SK-N-SH (cell line): ENCODE measurements at regions not wholly inside any gene's neighbourhood (a gene's known extent, or its start where the extent isn't known, plus 50 kb on each side); places are given as distances from the start of the nearest gene placed in this dataset.

ENCODE experiments used
- CTCF ChIA-PET: fragments of 300-600, 350-600 bp; formaldehyde crosslinking; extraction: SDS; loops from one replicate; lab custom pipeline; 2021; lab: Yijun Ruan, JAX
- POLR2A ChIA-PET: fragments of 350-600 bp; sonication (Branson Sonifier 250); formaldehyde crosslinking; extraction: SDS; loops from one replicate; lab custom pipeline; 2020; ENCODE audit warnings: antibody characterized with exemption, inconsistent platforms; lab: Yijun Ruan, JAX
- DNase-seq: peaks from one replicate; pipeline ENCODE4 v3.0.0; 2012
- H2AFZ ChIP-seq: fragments of 200-600 bp; sonication (generic); 2 replicates; pipeline ENCODE4 v1.8.1; 2016; ENCODE audit warnings: antibody characterized with exemption, mild to moderate bottlenecking, low read depth
- H3F3A ChIP-seq: fragments of 200-600 bp; sonication (generic); replicated peaks from 2 replicates; pipeline ENCODE3; 2016; ENCODE audit warnings: antibody characterized with exemption, mild to moderate bottlenecking; ENCODE audit not compliant: insufficient read depth
- H3K27ac ChIP-seq, 2 experiments: fragments of 200-500 bp in 1 of 2; fragments of 200-600 bp in 1 of 2; sonication (Bioruptor generic) in 1 of 2; sonication (generic), shearing (Covaris generic) in 1 of 2; 2 replicates each; pipeline versions ENCODE4 v1.5.1 to v1.6.1; 2014 to 2016; ENCODE audit warnings: low read depth in 2 of 2, inconsistent platforms in 1 of 2, low read length in 1 of 2, mild to moderate bottlenecking in 1 of 2, mixed read lengths in 1 of 2
- H3K27me3 ChIP-seq: fragments of 200-600 bp; sonication (generic), shearing (Covaris generic); 2 replicates; pipeline ENCODE4 v1.6.1; 2016; ENCODE audit warnings: mixed run types; ENCODE audit not compliant: insufficient read depth
- H3K36me3 ChIP-seq, 2 experiments: fragments of 200-500 bp in 1 of 2; fragments of 200-600 bp in 1 of 2; sonication (Bioruptor generic) in 1 of 2; sonication (generic) in 1 of 2; replicated peaks in 1 of 2; 2 replicates each; pipeline versions ENCODE3 to v1.5.1; 2014 to 2016; ENCODE audit warnings: low read length in 1 of 2, mild to moderate bottlenecking in 1 of 2; ENCODE audit not compliant: insufficient read depth in 2 of 2, control insufficient read depth in 1 of 2
- H3K4me1 ChIP-seq, 2 experiments: fragments of 200-500 bp in 1 of 2; fragments of 200-600 bp in 1 of 2; sonication (Bioruptor generic) in 1 of 2; sonication (generic), shearing (Covaris generic) in 1 of 2; 2 replicates each; pipeline versions ENCODE4 v1.5.1 to v1.6.1; 2014 to 2016; ENCODE audit warnings: low read depth in 1 of 2, low read length in 1 of 2, mixed run types in 1 of 2; ENCODE audit not compliant: insufficient read depth in 2 of 2, control insufficient read depth in 1 of 2
- H3K4me2 ChIP-seq: fragments of 200-600 bp; sonication (generic), shearing (Covaris generic); 2 replicates; pipeline ENCODE4 v1.6.1; 2017; ENCODE audit warnings: mixed run types
- H3K4me3 ChIP-seq, 2 experiments: fragments of 200-500 bp in 1 of 2; fragments of 200-600 bp in 1 of 2; sonication (Bioruptor generic) in 1 of 2; sonication (generic), shearing (Covaris generic) in 1 of 2; 2 replicates each; pipeline versions ENCODE4 v1.5.1 to v1.8.1; 2014 to 2016; ENCODE audit warnings: low read depth in 2 of 2, inconsistent platforms in 1 of 2, low read length in 1 of 2, mild to moderate bottlenecking in 1 of 2, mixed read lengths in 1 of 2, moderate library complexity in 1 of 2
- H3K79me2 ChIP-seq: fragments of 200-600 bp; sonication (generic); 2 replicates; pipeline ENCODE4 v1.8.1; 2017; ENCODE audit warnings: mild to moderate bottlenecking; ENCODE audit not compliant: insufficient read depth
- H3K9ac ChIP-seq: fragments of 200-600 bp; sonication (generic); 2 replicates; pipeline ENCODE4 v1.6.1; 2017; ENCODE audit warnings: mixed run types
- H3K9me2 ChIP-seq: fragments of 200-600 bp; sonication (generic); 2 replicates; pipeline ENCODE4 v1.6.1; 2017; ENCODE audit warnings: mixed run types
- H3K9me3 ChIP-seq: fragments of 200-600 bp; sonication (generic); 2 replicates; pipeline ENCODE4 v1.6.1; 2017; ENCODE audit warnings: mixed run types, mild to moderate bottlenecking, moderate library complexity
- H4K20me1 ChIP-seq: fragments of 200-600 bp; sonication (generic); 2 replicates; pipeline ENCODE4 v1.6.1; 2017; ENCODE audit warnings: mild to moderate bottlenecking, mixed run types; ENCODE audit not compliant: insufficient read depth
- CHD2 ChIP-seq: fragments of 150-350 bp; IDR thresholded peaks from 2 replicates; pipeline ENCODE4 v1.6.1; 2018; ENCODE audit warnings: low read length; ENCODE audit not compliant: partially characterized antibody
- FOXJ3 ChIP-seq: sonication (generic); formaldehyde crosslinking; IDR thresholded peaks from 2 replicates; pipeline ENCODE4 v1.5.1; 2020; ENCODE audit warnings: mild to moderate bottlenecking, missing genetic modification reagents
- FOXM1 ChIP-seq: IDR thresholded peaks from 2 replicates; pipeline ENCODE4 v1.4.0; 2012; ENCODE audit warnings: low read depth, mild to moderate bottlenecking
- GABPA ChIP-seq: IDR thresholded peaks from 2 replicates; pipeline ENCODE4 v1.4.0; 2012; ENCODE audit warnings: low read depth, mild to moderate bottlenecking
- NFIC ChIP-seq: IDR thresholded peaks from 2 replicates; pipeline ENCODE4 v1.4.0; 2012; ENCODE audit warnings: borderline replicate concordance
- RCOR1 ChIP-seq: fragments of 150-350 bp; IDR thresholded peaks from 2 replicates; pipeline ENCODE4 v1.6.1; 2017; ENCODE audit warnings: antibody characterized with exemption, low read length
- RXRA ChIP-seq: IDR thresholded peaks from 2 replicates; pipeline ENCODE4 v1.4.0; 2012; ENCODE audit warnings: low read depth, mild to moderate bottlenecking, borderline replicate concordance
- WGBS: methylation state at CpG from one replicate; pipeline ENCODE4 v1.1.6; 2017; ENCODE audit warnings: low lambda C conversion rate; 5-methylcytosine and 5-hydroxymethylcytosine counted together
- TF ChIP-seq, protein P1 (sequence below): fragments of 200-600 bp; sonication (generic); IDR thresholded peaks from 2 replicates; pipeline ENCODE4 v1.6.1; 2017; ENCODE audit warnings: antibody characterized with exemption, mild to moderate bottlenecking, moderate library complexity
- TF ChIP-seq, protein P2 (sequence below): IDR thresholded peaks from 2 replicates; pipeline ENCODE4 v1.4.0; 2012; ENCODE audit warnings: low read depth

DNA sequence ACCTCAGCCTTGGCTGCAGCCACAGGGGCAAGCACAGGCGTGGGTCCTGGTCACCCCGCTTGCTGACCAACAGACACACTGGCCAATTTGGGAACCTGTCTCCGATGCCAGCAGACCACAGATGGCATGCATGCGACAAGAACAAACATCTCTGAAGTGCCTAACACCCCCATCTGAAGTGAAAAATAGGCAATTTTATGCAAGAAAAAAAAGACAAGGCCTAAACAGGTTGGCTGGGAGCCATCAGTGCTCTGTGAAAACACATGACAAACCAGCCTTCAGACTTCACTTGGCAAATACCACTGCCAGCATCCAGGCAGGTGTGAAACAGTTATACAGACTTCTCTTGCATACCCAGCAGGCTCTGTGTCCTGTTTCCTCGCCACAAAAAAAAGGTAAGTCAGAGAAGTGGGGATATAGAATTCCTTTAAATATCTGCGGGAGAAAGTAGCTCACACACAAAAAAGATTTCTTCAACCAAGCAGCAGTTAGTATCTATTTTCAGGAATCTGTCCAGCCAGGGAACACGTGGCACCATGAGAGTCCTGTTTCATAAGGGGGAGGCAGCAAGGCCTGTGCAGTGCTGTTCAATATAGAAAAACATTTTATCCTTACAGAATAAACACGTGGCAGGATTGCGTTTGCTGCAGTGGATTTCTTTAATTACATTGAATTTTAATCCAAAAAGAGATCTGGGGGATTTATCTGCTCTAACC is 293.4 kb upstream of the MKLN1 start:
- Histone ChIP-seq H3F3A (peaks cover 11% of the 10 kb centered on the region), H3K4me1 (peaks cover 6 to 17% of the 10 kb centered on the region in 2 experiments; a peak in 2 of 4 replicates), H3K36me3 (peaks cover 0 to 17% of the 10 kb centered on the region in 2 experiments), H3K4me2 (no peak overlapping the region), H3K27me3 (no peaks in the 10 kb centered on the region), H3K9me2 (no peaks in the 10 kb centered on the region), H2AFZ (no peak overlapping the region), H3K79me2 (peaks cover 70% of the 10 kb centered on the region), H4K20me1 (peaks cover 2% of the 10 kb centered on the region; the same call in 1 of the 2 replicates), H3K27ac (no peak overlapping the region), H3K9me3 (no peaks in the 10 kb centered on the region), H3K4me3 (no peak overlapping the region)
- 95% methylated on average over 9 of the region's 9 CpGs for WGBS
- POLR2A ChIA-PET: no interaction called here
- no peak for TF ChIP-seq FOXM1
- no peak for TF ChIP-seq GABPA
- TF ChIP-seq, protein P1, sequence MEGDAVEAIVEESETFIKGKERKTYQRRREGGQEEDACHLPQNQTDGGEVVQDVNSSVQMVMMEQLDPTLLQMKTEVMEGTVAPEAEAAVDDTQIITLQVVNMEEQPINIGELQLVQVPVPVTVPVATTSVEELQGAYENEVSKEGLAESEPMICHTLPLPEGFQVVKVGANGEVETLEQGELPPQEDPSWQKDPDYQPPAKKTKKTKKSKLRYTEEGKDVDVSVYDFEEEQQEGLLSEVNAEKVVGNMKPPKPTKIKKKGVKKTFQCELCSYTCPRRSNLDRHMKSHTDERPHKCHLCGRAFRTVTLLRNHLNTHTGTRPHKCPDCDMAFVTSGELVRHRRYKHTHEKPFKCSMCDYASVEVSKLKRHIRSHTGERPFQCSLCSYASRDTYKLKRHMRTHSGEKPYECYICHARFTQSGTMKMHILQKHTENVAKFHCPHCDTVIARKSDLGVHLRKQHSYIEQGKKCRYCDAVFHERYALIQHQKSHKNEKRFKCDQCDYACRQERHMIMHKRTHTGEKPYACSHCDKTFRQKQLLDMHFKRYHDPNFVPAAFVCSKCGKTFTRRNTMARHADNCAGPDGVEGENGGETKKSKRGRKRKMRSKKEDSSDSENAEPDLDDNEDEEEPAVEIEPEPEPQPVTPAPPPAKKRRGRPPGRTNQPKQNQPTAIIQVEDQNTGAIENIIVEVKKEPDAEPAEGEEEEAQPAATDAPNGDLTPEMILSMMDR: no peak
- TF ChIP-seq RCOR1: no peak
- no peak for TF ChIP-seq NFIC
- TF ChIP-seq FOXJ3: no peak
- TF ChIP-seq, protein P2, sequence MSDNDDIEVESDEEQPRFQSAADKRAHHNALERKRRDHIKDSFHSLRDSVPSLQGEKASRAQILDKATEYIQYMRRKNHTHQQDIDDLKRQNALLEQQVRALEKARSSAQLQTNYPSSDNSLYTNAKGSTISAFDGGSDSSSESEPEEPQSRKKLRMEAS: no peak
- TF ChIP-seq, all 33 proteins: peak for 0
- CTCF ChIA-PET: interaction anchor here (0.6 to 2.9 kb wide), 3 partner anchors 51 to 138 kb away, joined by 3 to 14 read pairs (median 6); no protein-coding TSS in a partner anchor
- DNase-seq: no peak
- H3K9ac ChIP-seq: no peak overlapping the region

DNA sequence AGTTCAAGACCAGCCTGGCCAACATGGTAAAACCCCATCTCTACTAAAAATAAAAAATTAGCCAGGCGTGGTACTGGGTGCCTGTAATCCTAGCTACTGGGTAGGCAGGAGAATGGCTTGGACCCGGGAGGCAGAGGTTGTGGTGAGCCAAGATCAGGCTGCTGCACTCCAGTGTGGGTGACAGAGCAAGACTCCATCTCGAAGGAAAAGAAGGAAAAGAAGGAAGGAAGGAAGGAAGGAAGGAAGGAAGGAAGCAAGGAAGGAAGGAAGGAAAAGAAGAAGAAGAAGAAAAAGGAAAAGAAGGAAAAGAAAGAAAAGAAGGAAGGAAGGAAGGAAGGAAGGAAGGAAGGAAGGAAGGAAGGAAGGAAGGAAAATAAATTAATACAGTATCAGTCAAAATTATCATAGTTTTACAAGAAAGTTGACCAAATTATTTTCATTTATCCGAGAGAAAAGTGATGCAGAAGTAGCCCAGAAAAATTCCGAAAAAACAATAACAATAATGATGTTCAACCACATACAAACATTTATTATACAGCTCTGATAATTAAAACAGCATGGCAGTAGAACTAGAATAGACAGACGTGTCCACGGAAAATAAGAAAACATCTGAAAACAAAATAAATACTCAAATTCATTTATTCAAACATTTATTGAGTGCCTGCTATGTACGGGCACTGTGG is 292.4 kb upstream of the MKLN1 start:
- 94% methylated on average over 8 of the region's 8 CpGs for WGBS

More for the DNA sequence above, 292.4 kb upstream of the MKLN1 start:
- Histone ChIP-seq H3K4me1 (peaks cover 8 to 24% of the 10 kb centered on the region in 2 experiments; a peak in 3 of 4 replicates), H3K4me3 (no peak overlapping the region), H3K9me3 (no peaks in the 10 kb centered on the region), H3K9ac (no peak overlapping the region), H3K9me2 (no peaks in the 10 kb centered on the region), H3K27me3 (no peaks in the 10 kb centered on the region), H3K4me2 (no peak overlapping the region), H3K27ac (no peak overlapping the region), H3K36me3 (peaks cover 0 to 17% of the 10 kb centered on the region in 2 experiments), H2AFZ (no peak overlapping the region), H3F3A (peaks cover 11% of the 10 kb centered on the region), H3K79me2 (peaks cover 75% of the 10 kb centered on the region), H4K20me1 (peaks cover 2% of the 10 kb centered on the region; the same call in 1 of the 2 replicates)
- TF ChIP-seq RXRA (no peak), CHD2 (no peak), FOXJ3 (no peak)
- ChIA-PET CTCF (interaction anchor here (0.6 to 2.9 kb wide), 4 partner anchors 34 to 138 kb away, joined by 3 to 14 read pairs (median 5); no protein-coding TSS in a partner anchor), POLR2A (no interaction called here)
- DNase-seq: no peak
